GM13976 (cell line): ENCODE measurements at regions not wholly inside any gene's neighbourhood (a gene's known extent, or its start where the extent isn't known, plus 50 kb on each side); places are given as distances from the start of the nearest gene placed in this dataset.
A peak's percentile ranks its signal among the peaks of the same experiment; 100 is the strongest.
"Not testable (repeated sequence)": the region's sequence is repeated elsewhere in the genome, so short reads cannot be mapped to it uniquely, and the experiment has no call there.

Source experiments
- DNase-seq: peaks from one replicate; pipeline ENCODE4 v3.0.0; 2012; ENCODE audit warnings: low spot score
- CTCF ChIP-seq: IDR thresholded peaks from 2 replicates; pipeline ENCODE4 v1.5.1; 2012; ENCODE audit warnings: borderline replicate concordance, mild to moderate bottlenecking; ENCODE audit not compliant: insufficient read depth; ENCODE audit errors: extremely low read depth, missing control alignments, control extremely low read depth
- in situ Hi-C: fragments of 300-500 bp; cut with MboI; formaldehyde crosslinking; loops from one replicate; pipeline ENCODE4 v1.12.0; 2022; ENCODE audit warnings: low sequenced_read_pairs, mixed read lengths, inconsistent platforms; ENCODE audit not compliant: unreplicated experiment

DNA sequence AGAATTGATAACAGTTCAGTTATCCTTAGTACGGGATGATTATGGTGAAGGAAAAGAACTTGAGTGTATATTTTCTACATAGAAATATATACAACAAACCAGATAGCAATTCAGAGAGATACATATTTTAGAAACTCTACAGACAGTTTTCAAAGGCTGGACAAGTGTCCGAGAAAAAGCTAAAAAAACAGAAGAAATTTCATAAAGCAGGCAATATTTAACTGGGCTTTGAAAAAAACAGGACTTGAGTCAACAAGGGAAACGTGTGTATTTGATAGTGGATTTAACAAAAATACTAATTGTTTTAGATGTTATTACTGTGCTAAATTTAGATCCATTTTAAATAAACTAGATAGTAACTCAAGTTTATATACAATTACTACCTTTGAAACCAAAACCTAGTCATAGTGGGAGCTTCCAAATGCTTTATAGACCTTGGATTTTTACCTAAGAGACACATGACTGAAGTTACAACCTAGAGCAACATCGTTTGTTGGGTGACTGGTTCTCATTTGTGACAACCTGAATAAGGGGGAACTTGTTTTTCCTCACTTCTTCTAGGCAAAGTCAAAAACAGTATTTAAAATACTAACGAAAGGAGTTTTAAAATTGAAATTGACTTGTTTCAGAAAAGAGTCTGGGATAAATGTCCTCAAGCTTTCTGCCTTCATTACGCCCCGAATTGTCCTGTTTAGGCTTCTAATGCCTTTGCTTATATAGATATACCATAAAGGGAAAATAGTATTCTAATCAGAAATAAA, 116.7 kb upstream of the PRSS16 start:
- no peak for TF ChIP-seq CTCF
- DNase-seq, result no peak
- in situ Hi-C loops, result loop anchor here (10.0 kb wide), 1 partner anchor 1096 kb away; a partner anchor contains a TSS

- DNase-seq, result not testable (repeated sequence)
- in situ Hi-C loops, result loop anchor here (10.0 kb wide), 1 partner anchor 1097 kb away; a partner anchor contains a TSS
These were observed 115.3 kb upstream of the PRSS16 start for GRCh38 chr6:27132282-27132531.

DNA sequence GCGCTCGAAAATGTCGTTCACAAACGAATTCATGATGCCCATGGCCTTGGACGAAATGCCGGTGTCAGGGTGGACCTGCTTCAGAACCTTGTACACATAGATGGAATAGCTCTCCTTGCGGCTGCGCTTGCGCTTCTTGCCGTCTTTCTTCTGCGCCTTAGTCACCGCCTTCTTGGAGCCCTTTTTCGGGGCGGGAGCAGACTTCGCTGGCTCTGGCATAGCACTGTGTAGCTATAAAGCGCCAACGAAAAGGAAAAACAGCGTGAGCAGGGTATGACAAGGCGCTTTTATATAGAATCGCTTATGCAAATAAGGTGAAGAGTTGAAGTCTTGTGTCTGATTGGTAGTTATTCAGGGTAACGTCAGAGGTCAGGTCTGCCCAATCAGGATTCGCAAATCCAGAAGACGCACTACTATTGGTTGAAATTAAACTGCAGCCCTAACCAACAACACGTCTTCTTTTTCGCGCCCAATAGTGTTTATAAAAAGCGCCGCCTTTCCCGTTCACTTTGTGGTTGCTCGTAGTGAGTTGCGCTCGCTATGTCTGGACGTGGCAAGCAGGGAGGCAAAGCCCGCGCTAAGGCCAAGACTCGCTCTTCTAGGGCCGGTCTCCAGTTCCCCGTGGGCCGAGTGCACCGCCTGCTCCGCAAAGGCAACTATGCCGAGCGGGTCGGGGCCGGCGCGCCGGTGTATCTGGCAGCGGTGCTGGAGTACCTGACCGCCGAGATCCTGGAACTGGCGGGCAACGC, 114.8 kb upstream of the PRSS16 start:
- in situ Hi-C loops, result loop anchor here (10.0 kb wide), 1 partner anchor 1098 kb away; a partner anchor contains a TSS
- DNase-seq, result peak; percentile 94
- no peak for TF ChIP-seq CTCF

DNA sequence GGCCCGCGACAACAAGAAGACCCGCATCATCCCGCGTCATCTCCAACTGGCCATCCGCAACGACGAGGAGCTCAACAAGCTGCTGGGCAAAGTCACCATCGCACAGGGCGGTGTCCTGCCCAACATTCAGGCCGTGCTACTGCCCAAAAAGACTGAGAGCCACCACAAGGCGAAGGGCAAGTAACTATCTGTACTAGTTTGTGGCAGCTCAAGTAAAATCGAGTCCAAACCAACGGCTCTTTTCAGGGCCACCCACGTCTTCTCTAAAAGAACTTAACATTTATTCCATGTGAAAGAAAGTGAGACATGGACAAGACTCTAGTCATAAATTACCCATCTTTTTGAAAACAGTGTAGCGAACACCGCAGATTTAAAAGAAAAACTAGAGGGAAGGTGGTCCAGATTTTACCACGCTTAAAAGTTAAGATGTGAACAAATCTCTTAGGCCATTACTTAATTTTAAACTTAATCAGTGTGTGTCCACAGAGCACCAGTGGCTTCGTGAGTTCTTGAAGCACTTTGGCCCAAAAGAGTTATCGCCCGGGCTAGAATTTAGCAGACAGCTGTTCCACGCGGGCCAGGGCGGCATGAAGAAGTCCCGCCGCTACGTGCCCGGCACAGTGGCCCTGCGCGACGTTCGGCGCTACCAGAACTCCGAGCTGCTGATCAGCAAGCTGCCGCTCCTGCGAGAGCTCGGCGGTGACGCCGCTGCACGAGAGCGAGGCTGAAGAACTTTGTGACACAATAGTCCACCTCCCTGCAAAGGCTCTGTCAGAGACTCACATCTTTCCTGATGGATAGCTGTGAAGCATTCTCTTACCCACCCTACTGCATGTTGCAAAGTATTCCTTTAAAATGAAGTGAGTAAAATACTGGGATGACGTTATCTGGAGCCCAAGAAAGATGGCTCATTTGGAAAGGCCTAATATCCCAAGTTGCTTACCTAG, 113.9 kb upstream of the PRSS16 start:
- peak; percentile 49 for DNase-seq
- in situ Hi-C loops, result loop anchor here (10.0 kb wide), 1 partner anchor 1099 kb away; a partner anchor contains a TSS
- no peak for TF ChIP-seq CTCF

- no peak for DNase-seq
- in situ Hi-C loops, result loop anchor here (10.0 kb wide), 1 partner anchor 1100 kb away; a partner anchor contains a TSS
- no peak for TF ChIP-seq CTCF
These were observed 112.3 kb upstream of the PRSS16 start for GRCh38 chr6:27135087-27135657.

- in situ Hi-C loops, result loop anchor here (10.0 kb wide), 1 partner anchor 1101 kb away; a partner anchor contains a TSS
- TF ChIP-seq CTCF, result no peak
- no peak for DNase-seq
These were observed 111.3 kb upstream of the PRSS16 start for GRCh38 chr6:27136077-27136644.
